PC-3 (cell line): ENCODE measurements at regions not wholly inside any gene's neighbourhood (a gene's known extent, or its start where the extent isn't known, plus 50 kb on each side); places are given as distances from the start of the nearest gene placed in this dataset.

Experiments
- EZH2 ChIP-seq: fragments of 300-600 bp; sonication (generic); IDR thresholded peaks from one replicate; pipeline ENCODE4 v1.6.1; 2017; ENCODE audit warnings: antibody characterized with exemption, mild to moderate bottlenecking, low read length; ENCODE audit not compliant: unreplicated experiment
- EZH2phosphoT487 ChIP-seq: fragments of 300-600 bp; sonication (generic); IDR thresholded peaks from 2 replicates; pipeline ENCODE4 v1.6.1; 2018; ENCODE audit warnings: mild to moderate bottlenecking, antibody characterized with exemption, low read length, borderline replicate concordance
- TF ChIP-seq, protein P1 (sequence below): fragments of 300-600 bp; sonication (generic); conservative IDR thresholded peaks from 2 replicates; pipeline ENCODE4 v1.5.1; 2017; ENCODE audit warnings: antibody characterized with exemption, low read depth, mild to moderate bottlenecking, low read length

DNA sequence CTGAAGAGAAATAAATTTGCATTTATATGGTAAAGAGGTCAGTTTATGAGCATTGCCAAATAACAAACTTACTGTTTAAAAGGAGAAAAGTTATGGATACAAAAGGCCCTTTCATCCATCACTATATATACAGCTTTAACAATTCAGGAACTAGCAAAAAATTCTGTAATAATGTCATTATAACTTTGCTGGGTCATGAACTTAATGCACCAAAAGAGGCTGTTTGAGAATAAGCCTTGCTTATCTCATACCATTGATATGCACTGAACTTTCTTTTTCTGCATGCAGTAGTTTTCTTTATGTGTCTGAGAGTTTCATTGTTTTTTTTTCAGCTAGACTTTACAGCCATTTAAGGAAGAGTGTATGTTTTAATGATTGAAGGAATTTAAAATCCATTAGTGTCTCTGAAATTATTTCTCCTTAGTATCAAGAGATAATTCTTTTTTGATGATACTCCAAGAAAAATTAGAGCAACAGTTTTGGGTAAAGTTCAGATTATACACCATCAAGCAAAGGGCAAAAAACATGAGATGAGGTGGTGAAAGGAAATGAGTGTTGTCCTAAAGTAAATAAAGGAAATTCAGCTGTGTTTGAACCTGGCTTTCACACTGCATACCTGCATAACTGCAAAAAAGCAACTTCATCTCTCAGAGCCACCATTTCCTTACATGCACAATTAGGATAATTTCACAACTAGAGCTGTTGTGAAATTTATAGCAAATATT is 188.2 kb upstream of the ANO3 start:
- TF ChIP-seq, protein P1, sequence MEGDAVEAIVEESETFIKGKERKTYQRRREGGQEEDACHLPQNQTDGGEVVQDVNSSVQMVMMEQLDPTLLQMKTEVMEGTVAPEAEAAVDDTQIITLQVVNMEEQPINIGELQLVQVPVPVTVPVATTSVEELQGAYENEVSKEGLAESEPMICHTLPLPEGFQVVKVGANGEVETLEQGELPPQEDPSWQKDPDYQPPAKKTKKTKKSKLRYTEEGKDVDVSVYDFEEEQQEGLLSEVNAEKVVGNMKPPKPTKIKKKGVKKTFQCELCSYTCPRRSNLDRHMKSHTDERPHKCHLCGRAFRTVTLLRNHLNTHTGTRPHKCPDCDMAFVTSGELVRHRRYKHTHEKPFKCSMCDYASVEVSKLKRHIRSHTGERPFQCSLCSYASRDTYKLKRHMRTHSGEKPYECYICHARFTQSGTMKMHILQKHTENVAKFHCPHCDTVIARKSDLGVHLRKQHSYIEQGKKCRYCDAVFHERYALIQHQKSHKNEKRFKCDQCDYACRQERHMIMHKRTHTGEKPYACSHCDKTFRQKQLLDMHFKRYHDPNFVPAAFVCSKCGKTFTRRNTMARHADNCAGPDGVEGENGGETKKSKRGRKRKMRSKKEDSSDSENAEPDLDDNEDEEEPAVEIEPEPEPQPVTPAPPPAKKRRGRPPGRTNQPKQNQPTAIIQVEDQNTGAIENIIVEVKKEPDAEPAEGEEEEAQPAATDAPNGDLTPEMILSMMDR: no peak
- TF ChIP-seq EZH2 (no peak), EZH2phosphoT487 (no peak)
